Adrenal gland (tissue), 9 donors: ENCODE measurements at regions not wholly inside any gene's neighbourhood (a gene's known extent, or its start where the extent isn't known, plus 50 kb on each side); places are given as distances from the start of the nearest gene placed in this dataset.

Source experiments
- DNase-seq, 7 donors: peaks; one replicate each; pipeline ENCODE4 v3.0.0-alpha.2; 2019 to 2020
- H3K27ac ChIP-seq, 5 donors: fragments of 200-600 bp; sonication (generic) in 4 of 5; 1 replicate in 3 of 5; 2 replicates in 2 of 5; pipeline versions ENCODE4 v1.5.1 to v1.8.0; 2016 to 2020; ENCODE audit warnings: mild to moderate bottlenecking in 1 of 5
- H3K27me3 ChIP-seq: fragments of 200-600 bp; 2 replicates; pipeline ENCODE4 v1.8.0; 2021
- H3K36me3 ChIP-seq, 2 donors: fragments of 200-600 bp; replicated peaks in 1 of 2; 1 replicate in 1 of 2; 2 replicates in 1 of 2; pipeline versions ENCODE4 v1.5.1 to v1.8.0; 2018 to 2022
- H3K4me1 ChIP-seq, 2 donors: fragments of 200-600 bp; replicated peaks in 1 of 2; 1 replicate in 1 of 2; 2 replicates in 1 of 2; pipeline versions ENCODE4 v1.5.1 to v1.8.0; 2018 to 2021
- H3K4me3 ChIP-seq, 4 donors: fragments of 200-600 bp; sonication (generic) in 3 of 4; one replicate each; pipeline ENCODE4 v1.5.1; 2016 to 2018
- H3K9me3 ChIP-seq, 3 donors: fragments of 200-600 bp; sonication (generic) in 1 of 3; replicated peaks in 1 of 3; 1 replicate in 2 of 3; 2 replicates in 1 of 3; pipeline versions ENCODE4 v1.5.1 to v1.8.0; 2016 to 2021
- POLR2A ChIP-seq, 2 donors: fragments of 450-650 bp; IDR thresholded peaks; one replicate each; pipeline ENCODE4 v1.6.1; 2017; ENCODE audit warnings: antibody characterized with exemption in 2 of 2, mild to moderate bottlenecking in 2 of 2, moderate library complexity in 1 of 2
- WGBS, 4 donors: extraction: QIAGEN DNeasy Blood & Tissue Kit in 2 of 4; methylation state at CpG; one replicate each; pipeline versions ENCODE4 v1.1.5 to v1.1.7; 2013 to 2017; 5-methylcytosine and 5-hydroxymethylcytosine counted together
- intact Hi-C, 2 donors: fragments of 100-400 bp; cut with DNase I; formaldehyde crosslinking; loops; one replicate each; pipeline versions ENCODE4 v1.14.1 to v1.15.0; 2022 to 2023
- TF ChIP-seq, protein P1 (sequence below), 6 experiments: fragments of 450-650 bp in 4 of 6; fragments of 200-600 bp in 2 of 6; sonication (generic) in 1 of 6; IDR thresholded peaks; 1 replicate in 5 of 6; 2 replicates in 1 of 6; pipeline versions ENCODE4 v1.5.1 to v1.8.0; 2016 to 2021; ENCODE audit warnings: antibody characterized with exemption in 6 of 6, mild to moderate bottlenecking in 2 of 6, moderate library complexity in 1 of 6
- donor health status: healthy with polysubstance abuse.
- donor health status: Bipolar disorder and iron deficiency.
- donor health status: DM: yes; HTN: yes; CAD: no.
- donor health status: DM: no; HTN: no; CAD: no.
- donor health status: DM: no; HTN: no; CAD: no.

DNA sequence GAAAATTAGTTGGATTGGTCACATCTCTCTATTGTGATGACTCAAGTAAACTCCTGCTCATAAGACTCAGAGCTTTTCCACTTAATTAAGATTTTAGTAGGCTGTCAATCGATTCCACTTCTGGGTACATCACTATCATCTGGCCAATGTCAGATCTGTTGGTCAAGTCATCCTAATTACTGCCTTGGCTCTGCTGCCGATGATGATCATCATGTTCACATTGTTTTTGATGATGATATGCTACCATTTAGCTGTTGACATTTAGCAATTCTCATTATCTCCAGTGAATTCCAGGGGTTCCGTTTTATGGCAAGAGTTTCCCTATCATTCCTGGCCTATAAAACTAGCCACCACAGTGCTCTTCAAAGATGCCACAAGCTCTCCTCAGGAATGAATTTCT, 253.4 kb downstream of the IKZF2 start:
- WGBS, 4 donors, result 82 to 93% (median 85%) methylated on average over 3 of the region's 3 CpGs
- intact Hi-C loops, result no loop called here
- Histone ChIP-seq H3K4me1 (no peaks in the 10 kb centered on the region), H3K9me3 (no peaks in the 10 kb centered on the region), H3K36me3 (no peaks in the 10 kb centered on the region), H3K27ac (no peak overlapping the region), H3K4me3 (no peak overlapping the region), H3K27me3 (no peaks in the 10 kb centered on the region)
- DNase-seq, result no peak
- no peak for TF ChIP-seq POLR2A (IDR thresholded peaks at IDR 0.05)
- TF ChIP-seq, protein P1, sequence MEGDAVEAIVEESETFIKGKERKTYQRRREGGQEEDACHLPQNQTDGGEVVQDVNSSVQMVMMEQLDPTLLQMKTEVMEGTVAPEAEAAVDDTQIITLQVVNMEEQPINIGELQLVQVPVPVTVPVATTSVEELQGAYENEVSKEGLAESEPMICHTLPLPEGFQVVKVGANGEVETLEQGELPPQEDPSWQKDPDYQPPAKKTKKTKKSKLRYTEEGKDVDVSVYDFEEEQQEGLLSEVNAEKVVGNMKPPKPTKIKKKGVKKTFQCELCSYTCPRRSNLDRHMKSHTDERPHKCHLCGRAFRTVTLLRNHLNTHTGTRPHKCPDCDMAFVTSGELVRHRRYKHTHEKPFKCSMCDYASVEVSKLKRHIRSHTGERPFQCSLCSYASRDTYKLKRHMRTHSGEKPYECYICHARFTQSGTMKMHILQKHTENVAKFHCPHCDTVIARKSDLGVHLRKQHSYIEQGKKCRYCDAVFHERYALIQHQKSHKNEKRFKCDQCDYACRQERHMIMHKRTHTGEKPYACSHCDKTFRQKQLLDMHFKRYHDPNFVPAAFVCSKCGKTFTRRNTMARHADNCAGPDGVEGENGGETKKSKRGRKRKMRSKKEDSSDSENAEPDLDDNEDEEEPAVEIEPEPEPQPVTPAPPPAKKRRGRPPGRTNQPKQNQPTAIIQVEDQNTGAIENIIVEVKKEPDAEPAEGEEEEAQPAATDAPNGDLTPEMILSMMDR (IDR thresholded peaks at IDR 0.05), result no peak

DNA sequence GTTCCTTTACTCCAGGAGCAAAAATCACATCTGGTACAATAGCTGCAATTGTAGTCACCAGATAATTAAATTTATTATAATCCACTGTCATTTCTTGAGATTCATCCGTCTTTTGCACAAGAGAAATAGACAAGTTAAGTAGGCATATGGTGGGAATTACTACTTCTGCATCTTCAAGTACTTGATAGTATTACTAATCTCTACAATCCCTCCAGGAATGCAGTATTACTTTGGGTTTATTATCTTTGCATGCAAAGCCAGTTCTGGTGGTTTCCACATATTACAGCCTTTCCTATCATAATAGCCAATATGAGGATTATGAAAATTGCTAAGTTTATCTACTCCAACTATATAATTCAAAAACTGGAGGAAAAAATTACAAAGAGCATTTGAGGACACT, 254.1 kb downstream of the IKZF2 start:
- 68 to 84% (median 74%) methylated on average over 1 of the region's 1 CpG for WGBS, 4 donors
- H3K27ac ChIP-seq, result no peak overlapping the region
- H3K36me3 ChIP-seq, result no peaks in the 10 kb centered on the region
- H3K9me3 ChIP-seq, result no peaks in the 10 kb centered on the region
- no peaks in the 10 kb centered on the region for H3K27me3 ChIP-seq
- H3K4me3 ChIP-seq, result no peak overlapping the region
- no peak for DNase-seq
- TF ChIP-seq, protein P1 (IDR thresholded peaks at IDR 0.05), result no peak
- TF ChIP-seq POLR2A (IDR thresholded peaks at IDR 0.05), result no peak
- intact Hi-C loops, result no loop called here
- no peaks in the 10 kb centered on the region for H3K4me1 ChIP-seq

DNA sequence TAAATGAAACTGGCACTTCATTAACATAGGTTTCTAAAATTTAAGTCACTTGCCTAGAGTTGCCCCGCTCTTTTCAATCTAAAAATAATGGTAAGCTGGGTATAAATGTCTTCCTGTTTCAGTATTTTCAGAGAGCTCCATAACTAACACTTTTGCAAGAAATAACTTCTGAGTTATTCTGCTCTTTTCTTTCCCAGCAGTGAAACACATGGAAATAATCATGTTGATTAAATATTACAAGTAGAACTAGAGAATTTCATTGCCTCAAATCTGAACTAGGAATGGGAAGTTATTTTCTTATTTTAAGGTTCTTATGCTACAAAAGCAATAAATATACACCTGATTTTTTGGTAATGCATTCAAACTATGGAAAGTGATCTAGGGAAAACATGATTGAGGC, 257.4 kb downstream of the IKZF2 start:
- no peak for DNase-seq

DNA sequence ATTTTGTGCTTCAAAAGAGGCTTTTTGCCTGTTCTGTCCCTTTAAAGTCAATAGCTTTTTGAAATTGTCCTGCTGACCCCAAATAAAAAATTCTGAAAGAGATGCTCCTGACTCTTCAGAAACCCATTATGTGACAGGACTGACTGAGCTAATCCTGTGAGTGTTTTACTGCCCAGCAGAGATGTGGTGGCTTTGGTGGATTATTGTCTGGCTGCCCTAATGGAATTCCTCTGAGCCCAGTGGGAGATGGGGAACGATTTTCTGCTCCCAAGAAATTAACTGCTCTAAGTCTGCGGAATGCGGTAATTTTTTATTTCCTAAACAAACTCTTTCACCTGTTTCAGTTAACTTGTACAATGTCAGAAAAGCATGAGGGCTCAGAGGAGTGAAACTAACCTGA, 258.2 kb downstream of the IKZF2 start:
- intact Hi-C loops, result no loop called here
- TF ChIP-seq POLR2A (IDR thresholded peaks at IDR 0.05), result no peak
- TF ChIP-seq, protein P1 (IDR thresholded peaks at IDR 0.05), result no peak
- no peak overlapping the region for H3K4me3 ChIP-seq
- no peaks in the 10 kb centered on the region for H3K9me3 ChIP-seq
- DNase-seq, result no peak
- WGBS, 4 donors, result 62 to 87% (median 70%) methylated on average over 3 of the region's 3 CpGs
- no peaks in the 10 kb centered on the region for H3K4me1 ChIP-seq
- no peaks in the 10 kb centered on the region for H3K36me3 ChIP-seq
- no peak overlapping the region for H3K27ac ChIP-seq
- no peaks in the 10 kb centered on the region for H3K27me3 ChIP-seq

More for the DNA sequence above, 257.4 kb downstream of the IKZF2 start:
- intact Hi-C loops, result no loop called here
- TF ChIP-seq, protein P1 (IDR thresholded peaks at IDR 0.05), result no peak
- TF ChIP-seq POLR2A (IDR thresholded peaks at IDR 0.05), result no peak
- Histone ChIP-seq H3K36me3 (no peaks in the 10 kb centered on the region), H3K27ac (no peak overlapping the region), H3K4me3 (no peak overlapping the region), H3K4me1 (no peaks in the 10 kb centered on the region), H3K9me3 (no peaks in the 10 kb centered on the region), H3K27me3 (no peaks in the 10 kb centered on the region)
- 84 to 94% (median 93%) methylated on average over 1 of the region's 1 CpG for WGBS, 4 donors
